Hepatocyte (in vitro differentiated cells): ENCODE measurements at regions not wholly inside any gene's neighbourhood (a gene's known extent, or its start where the extent isn't known, plus 50 kb on each side); places are given as distances from the start of the nearest gene placed in this dataset.

Experiments
- DNase-seq: peaks from one replicate; pipeline ENCODE4 v3.0.0-alpha.2; 2016; ENCODE audit warnings: low spot score
- H2AFZ ChIP-seq: fragments of 200-600 bp; sonication (generic); 2 replicates; pipeline ENCODE4 v1.6.0; 2016; ENCODE audit warnings: antibody characterized with exemption, mild to moderate bottlenecking
- H3K27ac ChIP-seq: fragments of 200-600 bp; sonication (generic); 2 replicates; pipeline ENCODE4 v1.5.1; 2016; ENCODE audit warnings: mild to moderate bottlenecking
- H3K27me3 ChIP-seq: fragments of 200-600 bp; sonication (generic); 2 replicates; pipeline ENCODE4 v1.6.1; 2016
- H3K36me3 ChIP-seq: fragments of 200-600 bp; sonication (generic); replicated peaks from 2 replicates; pipeline ENCODE4 v1.5.1; 2016; ENCODE audit warnings: low read depth; ENCODE audit not compliant: insufficient read depth
- H3K4me1 ChIP-seq: fragments of 200-600 bp; sonication (generic); 2 replicates; pipeline ENCODE4 v1.5.1; 2016; ENCODE audit warnings: mild to moderate bottlenecking, moderate library complexity; ENCODE audit not compliant: insufficient read depth
- H3K4me2 ChIP-seq: fragments of 200-600 bp; sonication (generic); 2 replicates; pipeline ENCODE4 v1.6.0; 2016
- H3K4me3 ChIP-seq: fragments of 200-600 bp; sonication (generic); 2 replicates; pipeline ENCODE4 v1.5.1; 2016; ENCODE audit warnings: mild to moderate bottlenecking
- H3K79me2 ChIP-seq: fragments of 200-600 bp; sonication (generic); 2 replicates; pipeline ENCODE4 v1.6.0; 2017; ENCODE audit warnings: mild to moderate bottlenecking
- H3K9me2 ChIP-seq: fragments of 200-600 bp; sonication (generic); replicated peaks from 2 replicates; pipeline ENCODE4 v1.6.0; 2017; ENCODE audit warnings: mild to moderate bottlenecking; ENCODE audit not compliant: insufficient read depth
- H3K9me3 ChIP-seq: fragments of 200-600 bp; sonication (generic); 2 replicates; pipeline ENCODE4 v1.5.1; 2016; ENCODE audit warnings: low read depth, mild to moderate bottlenecking
- H4K20me1 ChIP-seq: fragments of 200-600 bp; sonication (generic); 2 replicates; pipeline ENCODE4 v1.6.0; 2016; ENCODE audit warnings: mild to moderate bottlenecking; ENCODE audit not compliant: insufficient read depth, poor library complexity, severe bottlenecking
- CTCF ChIP-seq: fragments of 200-600 bp; sonication (generic); IDR thresholded peaks from 2 replicates; pipeline ENCODE4 v1.5.1; 2016; ENCODE audit warnings: antibody characterized with exemption, mild to moderate bottlenecking; ENCODE audit not compliant: poor library complexity
- EZH2 ChIP-seq: fragments of 200-600 bp; sonication (generic); IDR thresholded peaks from 2 replicates; pipeline ENCODE4 v1.6.1; 2016; ENCODE audit warnings: antibody characterized with exemption, mild to moderate bottlenecking, borderline replicate concordance
- EZH2phosphoT487 ChIP-seq: fragments of 200-600 bp; sonication (generic); IDR thresholded peaks from one replicate; pipeline ENCODE4 v1.6.1; 2018; ENCODE audit warnings: antibody characterized with exemption, mild to moderate bottlenecking, low read depth, moderate library complexity; ENCODE audit not compliant: unreplicated experiment, severe bottlenecking
- WGBS: methylation state at CpG from one replicate; pipeline ENCODE4 v1.1.6; 2016; ENCODE audit warnings: low lambda C conversion rate; ENCODE audit errors: missing lambda C conversion rate; 5-methylcytosine and 5-hydroxymethylcytosine counted together

- Histone ChIP-seq H3K4me2 (no peak overlapping the region), H2AFZ (no peak overlapping the region), H3K4me1 (no peaks in the 10 kb centered on the region), H3K4me3 (no peak overlapping the region), H3K36me3 (no peaks in the 10 kb centered on the region), H3K79me2 (no peaks in the 10 kb centered on the region), H4K20me1 (no peaks in the 10 kb centered on the region), H3K27ac (no peak overlapping the region), H3K27me3 (no peaks in the 10 kb centered on the region), H3K9me3 (no peaks in the 10 kb centered on the region), H3K9me2 (no peaks in the 10 kb centered on the region)
- DNase-seq: no peak
- TF ChIP-seq EZH2: no peak
- TF ChIP-seq CTCF: no peak
- no peak for TF ChIP-seq EZH2phosphoT487
- 97% methylated on average over 1 of the region's 1 CpG for WGBS
Observed at GRCh38 chr2:173584000-173584399, 229.3 kb downstream of the CDCA7 start.

- Histone ChIP-seq H3K4me1 (peaks cover 2% of the 10 kb centered on the region), H3K36me3 (no peaks in the 10 kb centered on the region), H3K4me2 (no peak overlapping the region), H3K4me3 (no peak overlapping the region), H4K20me1 (no peaks in the 10 kb centered on the region), H3K27me3 (no peaks in the 10 kb centered on the region), H3K9me2 (no peaks in the 10 kb centered on the region), H2AFZ (no peak overlapping the region), H3K79me2 (no peaks in the 10 kb centered on the region), H3K27ac (no peak overlapping the region), H3K9me3 (no peaks in the 10 kb centered on the region)
- no peak for TF ChIP-seq EZH2
- no peak for TF ChIP-seq CTCF
- TF ChIP-seq EZH2phosphoT487: no peak
- 89% methylated on average over 4 of the region's 4 CpGs for WGBS
- no peak for DNase-seq
Observed at GRCh38 chr2:173584676-173585458, 230.2 kb downstream of the CDCA7 start.

GRCh38 chr2:173588931-173589369 is 234.3 kb downstream of the CDCA7 start:
- DNase-seq: no peak
- H3K4me1 ChIP-seq: peaks cover 6% of the 10 kb centered on the region
- H2AFZ ChIP-seq: no peak overlapping the region
- no peaks in the 10 kb centered on the region for H3K27me3 ChIP-seq
- no peaks in the 10 kb centered on the region for H4K20me1 ChIP-seq
- no peaks in the 10 kb centered on the region for H3K36me3 ChIP-seq
- TF ChIP-seq EZH2 (no peak), CTCF (no peak), EZH2phosphoT487 (no peak)
- H3K4me2 ChIP-seq: no peak overlapping the region
- H3K79me2 ChIP-seq: no peaks in the 10 kb centered on the region
- H3K27ac ChIP-seq: no peak overlapping the region
- H3K9me3 ChIP-seq: no peaks in the 10 kb centered on the region
- no peaks in the 10 kb centered on the region for H3K9me2 ChIP-seq
- no peak overlapping the region for H3K4me3 ChIP-seq
- 73% methylated on average over 9 of the region's 9 CpGs for WGBS
